ENCODE measurements at regions not wholly inside any gene's neighbourhood (a gene's known extent, or its start where the extent isn't known, plus 50 kb on each side); places are given as distances from the start of the nearest gene placed in this dataset.

DNA sequence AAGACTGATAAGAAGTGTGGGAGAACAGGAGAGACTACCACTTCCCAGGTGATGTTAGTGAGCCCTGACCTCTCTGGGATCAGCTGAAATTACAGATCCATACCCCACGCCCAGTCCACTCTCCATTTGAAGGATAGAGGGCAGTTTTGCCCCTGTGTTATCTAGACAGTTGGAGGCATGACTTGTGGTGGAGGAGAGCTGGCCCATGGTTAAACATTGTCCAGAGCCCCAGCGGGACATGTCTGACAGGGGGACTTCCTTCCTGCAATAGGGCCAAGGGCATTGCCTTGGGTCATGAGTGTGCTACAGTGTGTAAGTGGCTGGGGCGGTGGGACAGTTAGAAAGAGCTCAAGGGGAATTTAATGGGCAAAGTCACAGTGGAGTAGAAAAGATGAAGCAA, 181.1 kb downstream of the MID1IP1 start:
- Mint-ChIP-seq H3K4me3 (no peak overlapping the region), H3K4me1 (ENCODE audit: low read depth) (peaks cover 6% of the 10 kb centered on the region; the same call in 1 of the 2 replicates), H3K9me3 (no peaks in the 10 kb centered on the region), H3K27me3 (ENCODE audit: insufficient read depth) (no peaks in the 10 kb centered on the region; the same call in 1 of the 2 replicates), H3K36me3 (ENCODE audit: low read depth) (no peaks in the 10 kb centered on the region), H3K27ac (no peak overlapping the region)
- no peak for TF ChIP-seq CTCF (IDR thresholded peaks at IDR 0.05)
- no peak for DNase-seq

- no peaks in the 10 kb centered on the region for H3K9me3 Mint-ChIP-seq
- H3K27ac Mint-ChIP-seq, result no peak overlapping the region
- H3K36me3 Mint-ChIP-seq (ENCODE audit: low read depth), result no peaks in the 10 kb centered on the region
- TF ChIP-seq CTCF (IDR thresholded peaks at IDR 0.05), result no peak
- H3K27me3 Mint-ChIP-seq (ENCODE audit: insufficient read depth), result no peaks in the 10 kb centered on the region; the same call in 1 of the 2 replicates
- H3K4me3 Mint-ChIP-seq, result no peak overlapping the region
- no peak for DNase-seq
- H3K4me1 Mint-ChIP-seq (ENCODE audit: low read depth), result peaks cover 6% of the 10 kb centered on the region; the same call in 1 of the 2 replicates
Measured at GRCh38 chrX:38982843-38983242, 181.6 kb downstream of the MID1IP1 start.

GRCh38 chrX:38985375-38985774, 184.1 kb downstream of the MID1IP1 start:
- no peak overlapping the region for H3K27ac Mint-ChIP-seq
- peaks cover 6% of the 10 kb centered on the region; the same call in 1 of the 2 replicates for H3K4me1 Mint-ChIP-seq (ENCODE audit: low read depth)
- H3K9me3 Mint-ChIP-seq, result no peaks in the 10 kb centered on the region
- peak; percentile 56 for TF ChIP-seq CTCF (IDR thresholded peaks at IDR 0.05)
- no peaks in the 10 kb centered on the region for H3K36me3 Mint-ChIP-seq (ENCODE audit: low read depth)
- DNase-seq, result no peak
- no peaks in the 10 kb centered on the region; the same call in 1 of the 2 replicates for H3K27me3 Mint-ChIP-seq (ENCODE audit: insufficient read depth)
- H3K4me3 Mint-ChIP-seq, result no peak overlapping the region

DNA sequence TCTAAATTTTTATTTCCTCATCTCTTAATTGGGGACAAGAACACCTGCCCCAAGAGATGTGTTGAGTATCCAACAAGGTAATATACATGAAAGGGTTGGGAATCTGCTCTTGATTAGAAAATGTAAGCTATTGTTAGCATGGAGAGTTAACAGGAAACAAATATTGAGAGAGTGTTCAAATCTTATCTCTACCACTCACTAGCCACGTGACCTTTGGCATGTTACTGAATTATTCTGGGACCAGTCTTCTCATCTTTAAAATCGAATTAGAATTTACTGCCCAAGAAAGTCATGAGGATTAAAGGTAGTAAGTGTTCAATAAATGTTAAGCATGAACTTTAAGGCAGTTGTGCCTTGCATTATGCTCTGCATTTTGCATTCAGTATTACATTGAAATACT, 184.7 kb downstream of the MID1IP1 start:
- TF ChIP-seq CTCF (IDR thresholded peaks at IDR 0.05), result no peak
- H3K4me3 Mint-ChIP-seq, result no peak overlapping the region
- H3K27me3 Mint-ChIP-seq (ENCODE audit: insufficient read depth), result no peaks in the 10 kb centered on the region
- no peak for DNase-seq
- peaks cover 6% of the 10 kb centered on the region; the same call in 1 of the 2 replicates for H3K4me1 Mint-ChIP-seq (ENCODE audit: low read depth)
- no peak overlapping the region for H3K27ac Mint-ChIP-seq
- no peaks in the 10 kb centered on the region for H3K36me3 Mint-ChIP-seq (ENCODE audit: low read depth)
- H3K9me3 Mint-ChIP-seq, result no peaks in the 10 kb centered on the region

GRCh38 chrX:38986586-38986985, 185.3 kb downstream of the MID1IP1 start:
- Mint-ChIP-seq H3K4me1 (ENCODE audit: low read depth) (peaks cover 5% of the 10 kb centered on the region; the same call in 1 of the 2 replicates), H3K4me3 (no peak overlapping the region), H3K27me3 (ENCODE audit: insufficient read depth) (no peaks in the 10 kb centered on the region), H3K27ac (no peak overlapping the region), H3K9me3 (no peaks in the 10 kb centered on the region), H3K36me3 (ENCODE audit: low read depth) (no peaks in the 10 kb centered on the region)
- no peak for DNase-seq
- TF ChIP-seq CTCF (IDR thresholded peaks at IDR 0.05), result no peak

GRCh38 chrX:38987198-38987651, 186.0 kb downstream of the MID1IP1 start:
- H3K27me3 Mint-ChIP-seq (ENCODE audit: insufficient read depth), result peaks cover 2% of the 10 kb centered on the region; the same call in 1 of the 2 replicates
- H3K4me3 Mint-ChIP-seq, result no peak overlapping the region
- TF ChIP-seq CTCF (IDR thresholded peaks at IDR 0.05), result no peak
- no peaks in the 10 kb centered on the region for H3K9me3 Mint-ChIP-seq
- H3K27ac Mint-ChIP-seq, result no peak overlapping the region
- no peaks in the 10 kb centered on the region for H3K36me3 Mint-ChIP-seq (ENCODE audit: low read depth)
- DNase-seq, result no peak
- no peaks in the 10 kb centered on the region for H3K4me1 Mint-ChIP-seq (ENCODE audit: low read depth)

Measured in HFFc6 (cell line).